Kidney glomerular epithelial cell (primary cell): ENCODE measurements at regions not wholly inside any gene's neighbourhood (a gene's known extent, or its start where the extent isn't known, plus 50 kb on each side); places are given as distances from the start of the nearest gene placed in this dataset.
"Not testable (repeated sequence)": the region's sequence is repeated elsewhere in the genome, so short reads cannot be mapped to it uniquely, and the experiment has no call there.

Experiments
- DNase-seq: peaks from one replicate; lab custom pipeline; 2025; lab: John Stamatoyannopoulos, UW

DNA sequence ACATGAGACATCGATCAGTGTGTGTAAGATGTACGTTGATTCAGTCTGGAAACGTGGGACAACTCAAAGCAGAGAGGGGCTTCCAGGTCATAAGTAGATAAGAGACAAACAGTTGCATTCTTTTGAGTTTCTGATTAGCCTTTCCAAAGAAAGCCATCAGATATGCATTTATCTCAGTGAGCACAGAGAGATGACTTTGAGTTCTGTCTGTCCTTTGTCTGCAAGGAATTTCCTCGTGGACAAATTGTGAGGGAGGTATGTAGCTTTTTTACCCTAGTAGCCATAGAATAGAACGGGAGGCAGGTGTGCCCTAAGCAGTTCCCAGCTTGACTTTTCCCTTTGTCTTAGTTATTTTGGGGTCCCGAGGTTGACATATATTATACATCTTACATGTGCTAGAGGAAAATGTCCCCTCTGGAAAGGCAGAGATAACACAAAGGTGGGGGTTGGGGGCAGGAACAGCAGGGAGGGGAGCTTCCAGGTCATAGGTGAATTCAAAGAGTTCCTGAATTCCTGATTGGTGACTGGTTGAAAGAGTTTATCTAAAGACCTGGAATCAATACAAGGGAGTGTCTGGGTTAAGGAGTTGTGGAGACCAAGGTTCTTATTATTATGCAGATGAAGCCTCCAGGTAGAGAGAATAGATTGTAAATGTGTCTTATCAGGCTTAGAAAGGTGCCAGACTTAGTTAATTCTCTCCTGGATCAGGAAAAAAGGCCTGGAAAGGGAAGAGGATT lies 237.0 kb downstream of the NFATC2 start:
- no peak for DNase-seq

DNA sequence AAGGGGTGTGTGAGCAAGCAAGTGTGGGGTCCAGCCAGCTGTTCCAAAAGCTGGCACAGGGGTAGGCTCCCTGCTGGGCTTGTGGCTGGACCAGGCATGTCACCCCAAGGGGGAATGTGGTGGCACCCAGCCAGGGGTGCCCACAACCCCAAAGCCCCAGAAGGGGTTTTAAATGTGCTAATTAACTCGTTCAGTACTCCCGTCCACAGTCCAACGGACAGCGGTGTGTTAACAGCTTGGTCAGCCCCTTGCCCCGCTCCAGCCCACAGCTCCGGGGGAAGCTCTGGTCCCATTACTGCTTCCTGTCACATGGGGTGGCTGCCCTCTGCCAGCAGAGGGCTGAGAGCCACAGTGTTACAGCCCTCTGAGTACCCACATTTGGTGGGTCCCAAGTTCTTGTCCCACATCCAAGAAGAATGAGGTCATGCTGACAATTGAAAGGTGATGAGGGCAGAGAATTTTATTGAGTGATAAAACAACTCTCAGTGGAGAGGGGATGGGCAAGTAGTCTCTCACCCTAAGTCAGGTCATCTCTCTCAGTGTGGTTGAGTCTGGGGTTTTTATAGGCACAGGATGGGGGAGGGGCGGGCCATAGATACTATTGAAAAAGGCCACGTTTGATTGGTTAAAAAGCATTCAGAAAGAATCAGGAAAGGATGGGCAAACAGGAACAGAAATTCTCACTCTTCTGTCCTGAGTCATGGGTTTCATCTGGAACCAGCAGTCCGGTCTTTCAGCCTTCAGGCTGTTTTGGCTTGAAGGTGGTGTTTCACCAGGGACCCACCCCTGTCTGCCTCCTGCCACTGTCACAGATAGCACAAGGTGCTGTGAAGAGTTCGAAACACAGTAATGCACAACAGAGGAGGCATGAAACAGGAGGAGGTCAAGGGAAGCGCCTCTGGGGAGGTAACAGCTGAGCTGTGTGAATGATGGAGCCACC lies 238.5 kb downstream of the NFATC2 start:
- DNase-seq = no peak

DNA sequence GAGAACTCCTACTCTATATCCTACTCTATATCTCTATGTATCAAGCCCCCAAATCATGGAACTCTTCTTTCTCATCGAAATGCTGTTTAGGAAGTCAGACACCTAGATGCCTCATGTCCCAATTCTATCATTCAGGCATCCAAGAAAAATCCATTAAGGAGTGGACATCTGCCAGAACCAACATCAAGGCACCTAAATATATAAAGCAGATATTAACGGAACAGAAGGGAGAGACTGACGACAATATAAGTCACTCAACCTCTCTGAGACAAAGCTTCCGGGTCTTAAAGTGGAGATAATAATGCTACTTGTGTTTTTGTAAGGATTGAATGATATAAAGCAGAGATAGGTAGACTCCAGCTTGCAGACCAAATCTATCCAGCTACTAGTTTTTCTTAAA lies 241.5 kb downstream of the NFATC2 start:
- no peak for DNase-seq

DNA sequence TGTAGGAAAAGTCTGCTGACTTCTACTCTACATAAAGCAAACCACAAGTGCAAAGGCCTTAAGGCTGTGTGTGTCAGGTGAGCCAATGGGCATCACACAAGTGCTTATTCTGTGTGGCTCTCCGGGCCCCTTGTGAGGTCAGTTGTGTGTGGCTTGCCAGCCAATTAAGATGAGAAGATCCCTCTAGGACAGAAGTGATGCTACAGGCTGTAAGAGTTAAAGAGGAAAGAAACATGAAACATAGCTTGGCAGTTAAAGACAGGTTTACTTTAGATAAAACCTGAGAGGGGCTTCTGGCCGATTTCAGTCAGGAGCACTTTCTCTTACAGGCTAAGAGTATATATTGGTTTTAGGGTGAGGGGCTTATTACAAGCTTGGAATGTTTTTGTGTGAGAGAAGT lies 242.4 kb downstream of the NFATC2 start:
- DNase-seq = no peak

DNA sequence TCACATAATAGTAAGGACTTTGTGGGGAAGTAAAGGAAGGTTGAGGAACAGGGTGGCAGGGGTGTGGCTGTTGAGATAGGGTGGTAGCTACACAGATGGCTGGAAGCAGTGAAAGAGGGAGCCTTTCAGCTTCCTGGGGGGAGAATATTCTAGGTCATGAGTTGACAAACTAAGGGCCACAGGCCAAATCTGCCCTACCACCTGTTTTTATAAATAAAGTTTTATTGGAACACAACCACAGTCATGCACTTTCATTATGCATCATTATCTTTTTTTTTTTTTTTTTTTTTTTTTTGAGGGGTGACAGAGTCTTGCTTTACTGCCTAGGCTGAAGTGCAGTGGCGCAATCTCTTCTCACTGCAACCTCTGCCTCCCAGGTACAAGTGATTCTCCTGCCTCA lies 243.1 kb downstream of the NFATC2 start:
- DNase-seq = no peak

DNA sequence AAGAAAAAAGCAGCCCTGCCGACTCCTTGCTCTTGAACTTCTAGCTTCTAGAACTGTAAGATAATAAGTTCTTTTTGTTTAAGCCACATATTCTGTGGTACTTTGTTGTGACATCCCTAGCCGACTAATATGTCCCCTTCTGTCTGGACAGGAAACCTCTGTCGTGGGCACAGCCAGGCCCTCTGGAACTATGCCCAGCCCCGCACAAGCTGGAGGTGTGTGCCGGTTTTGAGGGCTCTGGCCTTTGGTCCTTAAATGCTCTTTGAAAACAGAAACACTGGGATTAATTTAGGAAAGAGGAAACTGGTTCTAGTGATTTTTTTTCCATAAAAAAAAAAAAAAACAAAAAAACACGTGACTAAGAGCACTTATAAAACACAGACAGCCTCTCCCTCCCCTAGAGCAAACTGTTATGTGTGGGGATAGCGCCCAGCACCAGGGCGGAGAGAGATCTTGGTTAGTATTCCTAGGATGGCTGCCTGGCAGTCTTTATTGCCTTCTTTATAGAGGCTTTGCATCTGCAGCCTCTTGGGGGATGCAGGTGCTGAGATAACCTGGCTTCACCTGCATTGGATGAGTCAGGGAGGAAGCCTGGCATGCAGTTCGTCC lies 244.3 kb downstream of the NFATC2 start:
- no peak for DNase-seq

DNA sequence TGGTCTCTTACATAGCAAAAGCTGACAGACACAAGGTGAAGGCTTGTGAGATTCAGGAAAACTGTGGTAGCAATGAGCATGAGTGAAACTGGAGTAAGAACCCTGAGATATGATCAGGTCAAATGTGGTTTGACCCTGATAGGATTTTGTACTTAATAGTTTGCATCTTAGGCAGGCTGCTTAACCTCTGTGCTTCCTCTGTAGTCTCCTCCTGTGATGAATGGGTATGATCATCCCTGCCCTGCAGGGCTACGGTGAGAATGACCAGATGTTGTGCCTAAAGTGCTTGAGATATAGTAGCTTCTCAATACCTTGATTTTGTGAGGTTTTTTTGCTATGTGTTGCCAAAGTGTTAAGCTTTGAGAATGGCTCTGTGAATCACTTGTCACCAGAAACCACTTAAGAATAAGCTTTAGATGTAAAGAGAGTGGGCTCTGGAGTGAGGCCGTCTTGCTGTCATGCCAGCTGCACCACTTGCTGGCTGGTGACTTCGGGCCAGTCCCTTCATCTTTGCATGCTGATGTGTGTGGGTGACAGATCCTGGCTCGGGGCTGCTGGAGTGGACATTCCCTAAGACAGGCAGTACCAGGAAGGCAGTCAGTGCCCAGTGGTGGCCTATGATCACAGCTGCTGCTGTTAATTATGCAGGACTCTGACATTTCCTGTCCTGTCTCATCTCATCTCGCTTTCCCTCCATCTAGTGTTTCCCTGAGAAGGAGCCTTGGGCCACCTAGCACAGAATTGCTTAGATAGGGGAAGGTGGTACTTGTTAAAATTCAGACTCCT lies 254.7 kb downstream of the NFATC2 start:
- DNase-seq = no peak

DNA sequence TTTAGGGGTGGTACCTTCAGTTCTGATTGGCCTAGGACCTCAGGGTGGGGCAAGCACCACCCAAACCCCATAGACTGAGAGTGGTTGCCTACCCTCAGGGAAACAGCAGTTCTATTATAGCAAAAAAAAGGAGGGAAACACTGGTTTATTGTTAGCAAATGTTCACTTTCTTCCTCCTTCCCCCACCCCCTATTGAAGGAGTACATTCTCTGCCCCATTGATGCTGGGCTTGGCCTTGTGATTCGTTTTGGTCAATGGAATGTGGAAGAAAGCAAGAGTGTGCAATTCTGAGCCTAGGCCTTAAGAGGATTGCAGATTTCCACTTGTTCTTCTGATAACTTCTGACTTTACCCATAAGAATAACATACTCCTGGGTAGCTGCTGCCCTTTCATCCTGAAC lies 255.8 kb downstream of the NFATC2 start:
- no peak for DNase-seq

DNA sequence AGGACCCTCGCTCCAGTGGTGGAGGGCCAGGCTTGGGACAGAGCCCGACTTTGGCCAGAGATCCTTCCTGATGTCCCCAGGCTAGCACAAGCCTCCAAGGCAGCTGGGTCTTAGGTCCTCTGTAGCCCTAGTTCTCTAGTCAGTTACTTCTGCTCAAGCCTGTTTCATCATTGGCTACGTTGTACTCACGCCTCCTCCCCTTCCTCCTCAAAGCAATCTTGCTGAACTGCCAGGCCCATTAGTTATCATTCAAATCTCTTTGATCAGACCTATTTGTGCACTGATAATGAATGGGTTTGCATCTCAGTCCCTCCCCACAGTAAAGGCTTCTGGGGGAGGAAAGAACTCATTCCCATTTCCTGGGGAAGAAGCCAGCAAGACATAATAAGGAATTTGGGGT lies 256.8 kb downstream of the NFATC2 start:
- no peak for DNase-seq

DNA sequence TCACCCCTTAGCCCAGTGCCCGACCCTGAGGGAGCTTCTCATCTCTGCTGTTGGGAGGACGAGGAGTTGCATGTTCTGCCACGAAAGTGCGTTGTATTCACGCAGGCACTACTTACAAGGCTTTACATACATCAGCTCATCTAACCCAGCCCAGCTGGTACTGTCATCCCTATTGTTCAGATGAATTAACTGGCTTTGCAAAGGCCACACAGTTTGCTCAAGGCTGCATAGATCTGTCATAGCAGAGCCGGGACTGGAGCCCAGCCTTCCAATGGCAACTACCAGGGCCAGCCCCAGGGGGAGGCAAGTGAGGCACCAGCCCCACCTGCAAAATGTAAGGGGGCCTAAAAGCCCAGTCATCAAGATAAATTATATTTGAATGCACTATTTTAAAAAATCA lies 257.6 kb downstream of the NFATC2 start:
- DNase-seq = no peak

DNA sequence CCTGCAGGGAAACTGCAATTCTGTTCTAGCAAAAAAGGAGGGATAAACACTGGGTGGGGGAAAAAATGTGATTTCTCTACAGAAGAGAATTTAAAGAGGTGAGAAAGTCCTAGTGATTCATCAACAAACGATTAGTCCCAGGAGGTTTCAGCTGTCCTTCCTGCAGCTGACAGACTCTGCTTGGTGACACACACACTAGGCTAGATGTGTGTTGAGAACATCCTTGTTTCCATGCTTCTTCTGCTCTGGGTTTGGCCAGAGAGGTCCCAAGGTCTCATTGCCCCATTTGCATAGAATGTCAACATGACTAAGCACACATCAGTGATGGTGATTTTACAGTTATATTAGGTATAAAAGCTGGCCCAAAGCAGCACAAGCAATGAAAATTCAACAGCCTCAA lies 258.3 kb downstream of the NFATC2 start:
- no peak for DNase-seq

DNA sequence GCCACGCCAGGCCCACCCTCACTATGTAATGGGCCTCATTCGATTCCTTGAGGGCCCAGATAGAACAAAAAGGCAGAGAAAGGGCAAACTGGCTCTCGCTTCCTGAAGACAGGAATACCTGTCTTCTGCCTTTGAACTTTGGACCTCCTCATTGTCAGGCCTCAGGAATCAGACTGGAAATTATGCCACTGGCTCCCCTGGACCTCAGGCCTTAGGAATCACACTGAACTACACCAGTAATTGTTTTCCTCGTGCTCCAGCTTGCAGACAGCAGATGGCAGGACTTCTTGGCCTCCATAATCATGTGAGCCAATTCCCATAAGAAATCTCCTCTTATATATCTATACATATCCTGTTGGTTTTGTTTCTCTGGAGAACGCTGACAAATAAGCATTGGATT lies 258.6 kb upstream of the KCNG1 start:
- no peak for DNase-seq

DNA sequence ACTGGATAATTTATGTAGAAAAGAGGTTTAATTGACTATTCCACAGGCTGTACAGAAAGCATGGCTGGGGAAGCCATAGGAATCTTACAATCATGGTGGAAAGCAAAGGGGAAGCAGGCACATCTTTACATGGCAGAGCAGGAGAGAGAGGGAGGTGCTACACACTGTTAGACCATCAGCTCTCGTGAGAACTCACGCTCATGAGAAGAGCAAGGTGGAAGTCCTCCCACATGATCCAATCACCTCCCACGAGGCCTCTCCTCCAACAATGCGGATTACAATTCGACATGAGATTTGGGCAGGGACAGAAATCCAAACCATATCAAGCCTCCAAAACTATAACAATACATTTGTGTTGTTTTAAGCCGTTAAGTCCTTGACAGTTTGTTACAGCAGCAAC lies 257.1 kb upstream of the KCNG1 start:
- no peak for DNase-seq

DNA sequence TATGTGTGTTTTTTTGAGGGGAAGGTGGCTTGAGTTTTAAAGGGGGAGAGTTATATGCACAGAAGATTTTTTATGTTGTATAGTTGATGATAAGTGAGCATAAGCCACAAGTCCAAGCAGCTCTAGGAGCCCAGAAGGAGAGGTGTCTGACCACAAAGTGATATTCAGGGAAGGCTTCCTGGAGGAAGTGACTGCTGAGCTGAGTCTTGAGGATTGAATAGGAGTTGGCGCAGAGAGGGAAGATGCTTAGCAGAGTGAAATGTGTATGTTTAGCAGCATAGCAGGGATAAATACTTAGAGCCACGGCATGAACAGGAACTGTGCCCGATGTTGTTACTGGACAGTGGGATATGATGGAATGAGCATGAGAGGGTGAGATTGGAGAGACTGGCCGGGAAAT lies 255.1 kb upstream of the KCNG1 start:
- DNase-seq = no peak

DNA sequence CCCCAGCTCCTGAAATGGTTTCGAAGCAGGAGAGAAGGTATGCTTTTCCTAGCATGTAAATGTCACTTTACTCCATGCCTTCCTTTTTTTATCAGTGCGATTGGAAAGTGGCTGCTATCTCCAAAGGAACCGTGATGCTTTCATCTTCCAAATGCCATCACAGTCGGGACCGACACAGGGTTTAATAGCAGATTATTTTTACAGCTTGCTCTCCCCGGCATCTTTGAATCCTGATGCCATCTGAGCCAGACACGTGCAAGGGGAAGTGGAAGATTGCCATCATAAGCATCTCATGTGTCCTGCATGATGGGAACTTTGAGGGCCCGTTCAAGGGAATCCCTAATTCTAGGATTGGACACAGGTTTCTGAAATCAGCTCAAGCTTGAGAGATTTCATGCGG lies 253.4 kb upstream of the KCNG1 start:
- no peak for DNase-seq

DNA sequence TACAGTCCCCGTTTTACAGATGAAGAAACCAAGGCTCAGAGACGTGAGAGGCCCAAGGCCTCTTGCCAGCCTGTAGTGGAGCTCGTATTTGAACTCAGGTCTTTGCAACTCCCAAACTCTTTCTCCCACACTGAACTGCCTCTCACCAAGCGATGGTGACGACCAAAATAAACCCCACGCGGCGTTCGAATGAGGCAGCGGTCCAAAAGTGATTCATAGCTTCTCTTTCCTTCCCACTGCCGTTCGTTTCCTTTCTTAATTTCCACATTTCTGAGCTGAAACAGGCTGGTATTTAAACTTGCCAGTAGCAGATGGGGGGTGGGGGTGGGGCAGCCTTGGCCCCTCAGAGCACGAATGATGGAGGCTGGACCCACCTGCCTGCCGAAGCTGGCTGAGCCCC lies 252.9 kb upstream of the KCNG1 start:
- DNase-seq = no peak

DNA sequence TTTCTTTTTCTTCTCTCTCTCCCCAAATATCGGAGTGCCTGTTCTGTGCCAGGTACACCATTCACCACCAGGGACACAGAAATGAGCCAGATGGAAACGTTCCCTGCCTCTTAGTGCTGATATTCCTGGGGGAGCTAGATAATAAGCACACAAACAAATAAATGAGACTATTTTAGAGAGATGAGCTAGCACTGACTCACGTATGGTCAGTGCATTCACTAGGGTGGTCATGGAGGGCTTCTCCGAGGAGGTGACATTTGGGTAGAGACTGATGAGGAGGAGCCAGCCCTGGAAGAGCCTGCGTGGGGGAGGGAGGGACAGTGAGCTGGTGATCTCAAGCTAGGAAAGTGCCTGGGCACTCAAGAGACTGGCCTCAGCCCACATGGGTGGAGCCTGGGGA lies 252.3 kb upstream of the KCNG1 start:
- DNase-seq = no peak

DNA sequence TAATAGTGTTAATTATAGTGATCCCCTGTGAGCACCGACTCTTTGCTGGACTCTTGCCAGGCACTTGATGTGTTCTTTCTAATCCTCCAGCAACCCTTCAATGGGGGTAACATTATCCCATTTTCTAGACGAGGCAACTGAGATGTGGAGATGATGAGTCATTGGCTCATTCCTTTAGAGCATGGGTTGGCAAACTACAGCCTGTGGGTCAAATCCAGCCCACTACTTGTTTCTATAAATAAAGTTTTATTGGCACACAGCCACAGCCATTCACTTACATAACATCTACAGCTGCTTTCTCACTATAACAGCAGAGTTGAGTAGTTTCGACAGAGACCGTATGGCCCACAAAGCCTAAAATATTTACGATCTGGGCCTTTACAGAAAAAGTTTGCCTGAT lies 249.5 kb upstream of the KCNG1 start:
- no peak for DNase-seq

DNA sequence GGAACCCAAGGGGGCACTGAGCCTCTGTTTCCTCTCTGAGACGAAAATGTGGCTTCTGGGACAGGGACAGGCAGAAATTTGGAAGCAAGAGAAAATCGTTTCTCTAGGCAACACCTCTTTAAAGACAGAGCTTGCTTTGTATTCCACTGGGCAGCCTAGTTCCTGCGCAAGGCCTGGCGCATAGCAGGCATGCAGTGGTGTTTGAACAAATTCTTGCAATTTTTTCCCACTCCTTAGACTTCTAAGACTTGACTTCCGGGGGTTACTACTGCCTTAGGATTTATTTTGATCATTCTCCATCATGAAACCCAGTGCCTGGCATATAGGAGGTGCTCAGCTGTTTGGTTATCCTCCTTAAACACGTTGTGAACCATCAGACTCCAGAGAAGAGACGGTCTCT lies 249.0 kb upstream of the KCNG1 start:
- DNase-seq = no peak

DNA sequence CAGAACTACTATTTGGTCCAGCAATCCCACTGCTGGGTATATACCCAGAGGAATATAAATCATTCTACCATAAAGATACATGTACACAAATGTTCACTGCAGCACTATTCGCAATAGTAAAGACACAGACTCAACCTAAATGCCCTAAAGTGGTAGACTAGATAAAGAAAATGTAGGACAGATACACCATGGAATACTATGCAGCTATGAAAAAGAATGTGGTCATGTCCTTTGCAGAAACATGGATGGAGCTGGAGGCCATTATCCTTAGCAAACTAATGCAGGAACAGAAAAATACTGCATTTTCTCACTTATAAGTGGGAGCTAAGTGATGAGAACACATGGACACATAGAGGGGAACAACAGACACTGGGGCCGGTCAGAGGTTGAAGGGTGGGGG lies 248.4 kb upstream of the KCNG1 start:
- DNase-seq = not testable (repeated sequence)

DNA sequence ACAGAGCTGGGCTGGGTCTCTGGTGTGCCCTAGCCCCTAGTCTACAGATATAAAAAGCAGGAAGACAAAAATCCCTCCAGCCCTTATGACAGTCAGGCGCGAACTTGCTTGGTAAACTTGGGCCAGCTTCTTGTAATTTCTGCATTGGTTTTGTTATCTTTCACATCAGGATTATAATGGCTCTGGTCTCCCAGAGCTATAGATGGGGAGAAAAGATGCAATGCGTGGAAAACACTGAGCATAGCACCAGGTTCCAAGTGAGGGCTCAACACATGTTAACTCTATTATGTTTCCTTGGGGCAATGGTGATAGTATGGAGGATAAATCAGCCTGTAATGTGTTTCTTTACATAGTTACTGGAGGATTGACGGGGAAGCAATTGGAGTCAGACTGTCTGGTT lies 246.8 kb upstream of the KCNG1 start:
- DNase-seq = no peak

DNA sequence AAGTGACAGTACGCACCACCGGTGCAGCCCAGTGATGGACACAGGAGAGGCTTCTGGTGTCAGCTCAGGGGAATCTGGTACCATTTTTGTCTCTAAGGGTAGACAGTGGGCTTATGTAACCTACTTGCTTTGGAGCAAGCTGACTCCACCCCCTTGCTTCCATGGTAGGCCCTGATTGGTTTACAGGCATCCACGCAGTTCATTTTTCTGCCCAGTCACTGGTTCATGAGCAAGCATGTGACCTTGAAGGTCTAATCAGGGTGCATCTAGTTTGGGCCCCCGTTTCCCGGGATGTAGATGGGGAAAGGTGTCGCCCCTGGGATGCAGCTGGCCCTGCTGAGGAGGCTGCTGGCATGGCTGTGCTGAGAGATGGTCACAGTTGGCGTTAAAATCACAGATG lies 244.8 kb upstream of the KCNG1 start:
- no peak for DNase-seq
